ENCODE measurements at regions not wholly inside any gene's neighbourhood (a gene's known extent, or its start where the extent isn't known, plus 50 kb on each side); places are given as distances from the start of the nearest gene placed in this dataset.

- no peaks in the 10 kb centered on the region for H4K20me1 ChIP-seq (ENCODE audit: insufficient read depth, low read length, poor library complexity, severe bottlenecking)
- H2AFZ ChIP-seq (ENCODE audit: low read length): no peak overlapping the region
- no peak overlapping the region for H3K4me3 ChIP-seq (ENCODE audit: low read length, poor library complexity, severe bottlenecking)
- no peaks in the 10 kb centered on the region for H3F3A ChIP-seq (ENCODE audit: low read depth)
- no peaks in the 10 kb centered on the region for H3K79me2 ChIP-seq (ENCODE audit: insufficient read depth, low read length)
- H3K9me2 ChIP-seq (replicated peaks; ENCODE audit: low read depth, low read length): no peaks in the 10 kb centered on the region
- peaks cover 28% of the 10 kb centered on the region for H3K4me1 ChIP-seq (ENCODE audit: insufficient read depth, low read length, poor library complexity, severe bottlenecking)
- TF ChIP-seq, protein P1, sequence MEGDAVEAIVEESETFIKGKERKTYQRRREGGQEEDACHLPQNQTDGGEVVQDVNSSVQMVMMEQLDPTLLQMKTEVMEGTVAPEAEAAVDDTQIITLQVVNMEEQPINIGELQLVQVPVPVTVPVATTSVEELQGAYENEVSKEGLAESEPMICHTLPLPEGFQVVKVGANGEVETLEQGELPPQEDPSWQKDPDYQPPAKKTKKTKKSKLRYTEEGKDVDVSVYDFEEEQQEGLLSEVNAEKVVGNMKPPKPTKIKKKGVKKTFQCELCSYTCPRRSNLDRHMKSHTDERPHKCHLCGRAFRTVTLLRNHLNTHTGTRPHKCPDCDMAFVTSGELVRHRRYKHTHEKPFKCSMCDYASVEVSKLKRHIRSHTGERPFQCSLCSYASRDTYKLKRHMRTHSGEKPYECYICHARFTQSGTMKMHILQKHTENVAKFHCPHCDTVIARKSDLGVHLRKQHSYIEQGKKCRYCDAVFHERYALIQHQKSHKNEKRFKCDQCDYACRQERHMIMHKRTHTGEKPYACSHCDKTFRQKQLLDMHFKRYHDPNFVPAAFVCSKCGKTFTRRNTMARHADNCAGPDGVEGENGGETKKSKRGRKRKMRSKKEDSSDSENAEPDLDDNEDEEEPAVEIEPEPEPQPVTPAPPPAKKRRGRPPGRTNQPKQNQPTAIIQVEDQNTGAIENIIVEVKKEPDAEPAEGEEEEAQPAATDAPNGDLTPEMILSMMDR (conservative IDR thresholded peaks at IDR 0.05; ENCODE audit: low read length): no peak
- TF ChIP-seq EZH2phosphoT487 (IDR thresholded peaks at IDR 0.05; ENCODE audit: borderline replicate concordance): no peak
- no peaks in the 10 kb centered on the region for H3K36me3 ChIP-seq (ENCODE audit: insufficient read depth, low read length)
- H3K9ac ChIP-seq (ENCODE audit: low read depth, low read length, poor library complexity, severe bottlenecking): no peak overlapping the region
- H3K9me3 ChIP-seq (ENCODE audit: insufficient read depth, low read depth, low read length): no peaks in the 10 kb centered on the region
- no peak overlapping the region for H3K4me2 ChIP-seq (ENCODE audit: low read depth, low read length, poor library complexity, severe bottlenecking)
- H3K27me3 ChIP-seq (ENCODE audit: insufficient read depth, low read length, poor library complexity, severe bottlenecking): no peaks in the 10 kb centered on the region
Measured at GRCh38 chr2:8379128-8379527, 302.7 kb upstream of the ID2 start.

DNA sequence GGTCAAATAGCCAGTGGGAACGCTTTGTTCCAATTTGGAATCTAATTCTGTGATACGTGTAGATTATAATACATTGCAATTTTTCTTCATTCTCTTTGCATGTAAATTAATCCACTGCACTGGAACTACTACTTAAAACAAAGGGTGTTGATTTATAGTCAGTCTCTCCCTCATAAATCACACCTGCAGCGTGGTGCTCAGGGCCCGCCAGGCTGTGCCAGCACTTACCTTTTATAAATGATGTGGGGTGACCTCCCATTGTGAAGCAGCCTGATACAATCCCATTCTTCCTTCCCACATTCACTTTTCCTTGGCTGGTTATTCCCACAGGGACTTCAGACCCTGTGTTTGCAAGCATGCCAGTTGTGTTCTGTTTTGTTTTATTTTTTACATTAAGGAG, 302.3 kb upstream of the ID2 start:
- peaks cover 32% of the 10 kb centered on the region for H3K4me1 ChIP-seq (ENCODE audit: insufficient read depth, low read length, poor library complexity, severe bottlenecking)
- TF ChIP-seq, protein P1 (conservative IDR thresholded peaks at IDR 0.05; ENCODE audit: low read length): no peak
- no peak for TF ChIP-seq EZH2phosphoT487 (IDR thresholded peaks at IDR 0.05; ENCODE audit: borderline replicate concordance)
- H3K27me3 ChIP-seq (ENCODE audit: insufficient read depth, low read length, poor library complexity, severe bottlenecking): no peaks in the 10 kb centered on the region
- no peaks in the 10 kb centered on the region for H3K9me2 ChIP-seq (replicated peaks; ENCODE audit: low read depth, low read length)
- no peak overlapping the region for H2AFZ ChIP-seq (ENCODE audit: low read length)
- H3K9me3 ChIP-seq (ENCODE audit: insufficient read depth, low read depth, low read length): no peaks in the 10 kb centered on the region
- H4K20me1 ChIP-seq (ENCODE audit: insufficient read depth, low read length, poor library complexity, severe bottlenecking): no peaks in the 10 kb centered on the region
- H3K79me2 ChIP-seq (ENCODE audit: insufficient read depth, low read length): no peaks in the 10 kb centered on the region
- H3F3A ChIP-seq (ENCODE audit: low read depth): no peaks in the 10 kb centered on the region
- no peak overlapping the region for H3K4me2 ChIP-seq (ENCODE audit: low read depth, low read length, poor library complexity, severe bottlenecking)
- no peaks in the 10 kb centered on the region for H3K36me3 ChIP-seq (ENCODE audit: insufficient read depth, low read length)
- no peak overlapping the region for H3K4me3 ChIP-seq (ENCODE audit: low read length, poor library complexity, severe bottlenecking)
- H3K9ac ChIP-seq (ENCODE audit: low read depth, low read length, poor library complexity, severe bottlenecking): no peak overlapping the region

GRCh38 chr2:8380026-8380425, 301.8 kb upstream of the ID2 start:
- no peaks in the 10 kb centered on the region for H4K20me1 ChIP-seq (ENCODE audit: insufficient read depth, low read length, poor library complexity, severe bottlenecking)
- no peaks in the 10 kb centered on the region for H3F3A ChIP-seq (ENCODE audit: low read depth)
- no peaks in the 10 kb centered on the region for H3K9me2 ChIP-seq (replicated peaks; ENCODE audit: low read depth, low read length)
- no peaks in the 10 kb centered on the region for H3K9me3 ChIP-seq (ENCODE audit: insufficient read depth, low read depth, low read length)
- TF ChIP-seq EZH2phosphoT487 (IDR thresholded peaks at IDR 0.05; ENCODE audit: borderline replicate concordance): no peak
- TF ChIP-seq, protein P1 (conservative IDR thresholded peaks at IDR 0.05; ENCODE audit: low read length): no peak
- no peak overlapping the region for H3K4me3 ChIP-seq (ENCODE audit: low read length, poor library complexity, severe bottlenecking)
- H3K4me2 ChIP-seq (ENCODE audit: low read depth, low read length, poor library complexity, severe bottlenecking): no peak overlapping the region
- no peaks in the 10 kb centered on the region for H3K27me3 ChIP-seq (ENCODE audit: insufficient read depth, low read length, poor library complexity, severe bottlenecking)
- no peaks in the 10 kb centered on the region for H3K79me2 ChIP-seq (ENCODE audit: insufficient read depth, low read length)
- 0 out of 2 replicates have a peak overlapping the region, but pooled peaks have one; percentile 15 for H2AFZ ChIP-seq (ENCODE audit: low read length)
- H3K36me3 ChIP-seq (ENCODE audit: insufficient read depth, low read length): no peaks in the 10 kb centered on the region
- H3K4me1 ChIP-seq (ENCODE audit: insufficient read depth, low read length, poor library complexity, severe bottlenecking): peaks cover 34% of the 10 kb centered on the region
- no peak overlapping the region for H3K9ac ChIP-seq (ENCODE audit: low read depth, low read length, poor library complexity, severe bottlenecking)

Data from Loucy (cell line).